SK-N-SH treated with all-trans-retinoic acid at 6 μM for 48 hours (cell line): ENCODE measurements at regions not wholly inside any gene's neighbourhood (a gene's known extent, or its start where the extent isn't known, plus 50 kb on each side); places are given as distances from the start of the nearest gene placed in this dataset.

Source experiments
- ARNTL ChIP-seq: fragments of 450-650 bp; formaldehyde crosslinking; IDR thresholded peaks from 2 replicates; pipeline ENCODE4 v1.5.0; 2020; ENCODE audit warnings: low read depth, mild to moderate bottlenecking, moderate library complexity, borderline replicate concordance
- OSR1 ChIP-seq: fragments of 250-450 bp; sonication (Bioruptor Pico); IDR thresholded peaks from 2 replicates; pipeline ENCODE4 v1.8.0; 2022; ENCODE audit warnings: moderate library complexity, mild to moderate bottlenecking, inconsistent platforms
- SNAI2 ChIP-seq: fragments of 250-450 bp; sonication (Bioruptor Pico); IDR thresholded peaks from 2 replicates; pipeline ENCODE4 v1.5.0; 2020; ENCODE audit warnings: mild to moderate bottlenecking, moderate library complexity
- TOX ChIP-seq: fragments of 250-450 bp; sonication (Bioruptor Pico); IDR thresholded peaks from 2 replicates; pipeline ENCODE4 v1.8.0; 2021; ENCODE audit warnings: mild to moderate bottlenecking, moderate library complexity, borderline replicate concordance
- ZC3H10 ChIP-seq: fragments of 250-450 bp; sonication (Bioruptor Pico); IDR thresholded peaks from 2 replicates; pipeline ENCODE4 v1.5.1; 2021; ENCODE audit warnings: mild to moderate bottlenecking, moderate library complexity
- ZNF565 ChIP-seq: fragments of 450-650 bp; formaldehyde crosslinking; conservative IDR thresholded peaks from 2 replicates; pipeline ENCODE4 v1.5.0; 2020; ENCODE audit warnings: low read depth, mild to moderate bottlenecking, moderate library complexity
- TF ChIP-seq, protein P1 (sequence below): fragments of 250-450 bp; sonication (Bioruptor Pico); IDR thresholded peaks from 2 replicates; pipeline ENCODE4 v1.5.1; 2020; ENCODE audit warnings: low read depth, mild to moderate bottlenecking, moderate library complexity
- TF ChIP-seq, protein P2 (sequence below): fragments of 250-450 bp; sonication (Bioruptor Pico); IDR thresholded peaks from 2 replicates; pipeline ENCODE4 v1.5.0; 2020; ENCODE audit warnings: mild to moderate bottlenecking, moderate library complexity
- TF ChIP-seq, protein P3 (sequence below): fragments of 250-450 bp; sonication (Bioruptor Pico); IDR thresholded peaks from 2 replicates; pipeline ENCODE4 v1.5.1; 2021; ENCODE audit warnings: mild to moderate bottlenecking, moderate library complexity
- TF ChIP-seq, protein P4 (sequence below): fragments of 250-450 bp; sonication (Bioruptor Pico); IDR thresholded peaks from 2 replicates; pipeline ENCODE4 v1.8.0; 2020; ENCODE audit warnings: mild to moderate bottlenecking, moderate library complexity, borderline replicate concordance

DNA sequence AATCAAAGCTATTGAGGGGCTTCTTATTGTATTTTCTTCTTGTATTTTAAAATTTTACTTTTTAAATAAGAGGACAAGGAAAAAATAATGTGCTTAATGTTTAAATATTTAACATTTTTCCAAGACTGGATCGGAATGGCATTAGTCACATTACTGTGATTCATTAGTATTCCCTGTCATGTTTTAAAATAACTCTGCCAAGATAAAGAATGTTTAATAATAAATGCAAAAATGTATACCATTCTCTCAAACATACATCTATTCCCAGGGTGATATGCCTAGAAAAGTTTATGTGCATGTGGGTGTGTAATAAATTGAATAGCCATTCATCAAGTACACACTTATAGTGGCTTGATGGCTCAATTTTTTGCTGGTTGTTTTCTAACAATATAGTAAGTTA is 936.1 kb downstream of the PLOD2 start:
- TF ChIP-seq ZC3H10 (CRISPR knock-in tag) (no peak), TOX (CRISPR knock-in tag) (no peak), OSR1 (CRISPR knock-in tag) (no peak), ZNF565 (no peak), SNAI2 (CRISPR knock-in tag) (no peak), ARNTL (CRISPR knock-in tag) (no peak)
- TF ChIP-seq, protein P1, sequence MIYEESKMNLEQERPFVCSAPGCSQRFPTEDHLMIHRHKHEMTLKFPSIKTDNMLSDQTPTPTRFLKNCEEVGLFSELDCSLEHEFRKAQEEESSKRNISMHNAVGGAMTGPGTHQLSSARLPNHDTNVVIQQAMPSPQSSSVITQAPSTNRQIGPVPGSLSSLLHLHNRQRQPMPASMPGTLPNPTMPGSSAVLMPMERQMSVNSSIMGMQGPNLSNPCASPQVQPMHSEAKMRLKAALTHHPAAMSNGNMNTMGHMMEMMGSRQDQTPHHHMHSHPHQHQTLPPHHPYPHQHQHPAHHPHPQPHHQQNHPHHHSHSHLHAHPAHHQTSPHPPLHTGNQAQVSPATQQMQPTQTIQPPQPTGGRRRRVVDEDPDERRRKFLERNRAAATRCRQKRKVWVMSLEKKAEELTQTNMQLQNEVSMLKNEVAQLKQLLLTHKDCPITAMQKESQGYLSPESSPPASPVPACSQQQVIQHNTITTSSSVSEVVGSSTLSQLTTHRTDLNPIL (CRISPR knock-in tag), result no peak
- TF ChIP-seq, protein P2, sequence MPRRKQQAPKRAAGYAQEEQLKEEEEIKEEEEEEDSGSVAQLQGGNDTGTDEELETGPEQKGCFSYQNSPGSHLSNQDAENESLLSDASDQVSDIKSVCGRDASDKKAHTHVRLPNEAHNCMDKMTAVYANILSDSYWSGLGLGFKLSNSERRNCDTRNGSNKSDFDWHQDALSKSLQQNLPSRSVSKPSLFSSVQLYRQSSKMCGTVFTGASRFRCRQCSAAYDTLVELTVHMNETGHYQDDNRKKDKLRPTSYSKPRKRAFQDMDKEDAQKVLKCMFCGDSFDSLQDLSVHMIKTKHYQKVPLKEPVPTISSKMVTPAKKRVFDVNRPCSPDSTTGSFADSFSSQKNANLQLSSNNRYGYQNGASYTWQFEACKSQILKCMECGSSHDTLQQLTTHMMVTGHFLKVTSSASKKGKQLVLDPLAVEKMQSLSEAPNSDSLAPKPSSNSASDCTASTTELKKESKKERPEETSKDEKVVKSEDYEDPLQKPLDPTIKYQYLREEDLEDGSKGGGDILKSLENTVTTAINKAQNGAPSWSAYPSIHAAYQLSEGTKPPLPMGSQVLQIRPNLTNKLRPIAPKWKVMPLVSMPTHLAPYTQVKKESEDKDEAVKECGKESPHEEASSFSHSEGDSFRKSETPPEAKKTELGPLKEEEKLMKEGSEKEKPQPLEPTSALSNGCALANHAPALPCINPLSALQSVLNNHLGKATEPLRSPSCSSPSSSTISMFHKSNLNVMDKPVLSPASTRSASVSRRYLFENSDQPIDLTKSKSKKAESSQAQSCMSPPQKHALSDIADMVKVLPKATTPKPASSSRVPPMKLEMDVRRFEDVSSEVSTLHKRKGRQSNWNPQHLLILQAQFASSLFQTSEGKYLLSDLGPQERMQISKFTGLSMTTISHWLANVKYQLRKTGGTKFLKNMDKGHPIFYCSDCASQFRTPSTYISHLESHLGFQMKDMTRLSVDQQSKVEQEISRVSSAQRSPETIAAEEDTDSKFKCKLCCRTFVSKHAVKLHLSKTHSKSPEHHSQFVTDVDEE (CRISPR knock-in tag), result no peak
- TF ChIP-seq, protein P3, sequence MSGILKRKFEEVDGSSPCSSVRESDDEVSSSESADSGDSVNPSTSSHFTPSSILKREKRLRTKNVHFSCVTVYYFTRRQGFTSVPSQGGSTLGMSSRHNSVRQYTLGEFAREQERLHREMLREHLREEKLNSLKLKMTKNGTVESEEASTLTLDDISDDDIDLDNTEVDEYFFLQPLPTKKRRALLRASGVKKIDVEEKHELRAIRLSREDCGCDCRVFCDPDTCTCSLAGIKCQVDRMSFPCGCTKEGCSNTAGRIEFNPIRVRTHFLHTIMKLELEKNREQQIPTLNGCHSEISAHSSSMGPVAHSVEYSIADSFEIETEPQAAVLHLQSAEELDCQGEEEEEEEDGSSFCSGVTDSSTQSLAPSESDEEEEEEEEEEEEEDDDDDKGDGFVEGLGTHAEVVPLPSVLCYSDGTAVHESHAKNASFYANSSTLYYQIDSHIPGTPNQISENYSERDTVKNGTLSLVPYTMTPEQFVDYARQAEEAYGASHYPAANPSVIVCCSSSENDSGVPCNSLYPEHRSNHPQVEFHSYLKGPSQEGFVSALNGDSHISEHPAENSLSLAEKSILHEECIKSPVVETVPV (CRISPR knock-in tag), result no peak
- TF ChIP-seq, protein P4, sequence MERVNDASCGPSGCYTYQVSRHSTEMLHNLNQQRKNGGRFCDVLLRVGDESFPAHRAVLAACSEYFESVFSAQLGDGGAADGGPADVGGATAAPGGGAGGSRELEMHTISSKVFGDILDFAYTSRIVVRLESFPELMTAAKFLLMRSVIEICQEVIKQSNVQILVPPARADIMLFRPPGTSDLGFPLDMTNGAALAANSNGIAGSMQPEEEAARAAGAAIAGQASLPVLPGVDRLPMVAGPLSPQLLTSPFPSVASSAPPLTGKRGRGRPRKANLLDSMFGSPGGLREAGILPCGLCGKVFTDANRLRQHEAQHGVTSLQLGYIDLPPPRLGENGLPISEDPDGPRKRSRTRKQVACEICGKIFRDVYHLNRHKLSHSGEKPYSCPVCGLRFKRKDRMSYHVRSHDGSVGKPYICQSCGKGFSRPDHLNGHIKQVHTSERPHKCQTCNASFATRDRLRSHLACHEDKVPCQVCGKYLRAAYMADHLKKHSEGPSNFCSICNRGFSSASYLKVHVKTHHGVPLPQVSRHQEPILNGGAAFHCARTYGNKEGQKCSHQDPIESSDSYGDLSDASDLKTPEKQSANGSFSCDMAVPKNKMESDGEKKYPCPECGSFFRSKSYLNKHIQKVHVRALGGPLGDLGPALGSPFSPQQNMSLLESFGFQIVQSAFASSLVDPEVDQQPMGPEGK (CRISPR knock-in tag), result no peak
